Limb (tissue), 2 donors: ENCODE measurements at regions not wholly inside any gene's neighbourhood (a gene's known extent, or its start where the extent isn't known, plus 50 kb on each side); places are given as distances from the start of the nearest gene placed in this dataset.
"Not testable (repeated sequence)": the region's sequence is repeated elsewhere in the genome, so short reads cannot be mapped to it uniquely, and the experiment has no call there.

Source experiments
- DNase-seq, 2 donors: peaks; one replicate each; pipeline ENCODE4 v3.0.0-alpha.2; 2016; ENCODE audit errors: extremely low spot score in 2 of 2

DNA sequence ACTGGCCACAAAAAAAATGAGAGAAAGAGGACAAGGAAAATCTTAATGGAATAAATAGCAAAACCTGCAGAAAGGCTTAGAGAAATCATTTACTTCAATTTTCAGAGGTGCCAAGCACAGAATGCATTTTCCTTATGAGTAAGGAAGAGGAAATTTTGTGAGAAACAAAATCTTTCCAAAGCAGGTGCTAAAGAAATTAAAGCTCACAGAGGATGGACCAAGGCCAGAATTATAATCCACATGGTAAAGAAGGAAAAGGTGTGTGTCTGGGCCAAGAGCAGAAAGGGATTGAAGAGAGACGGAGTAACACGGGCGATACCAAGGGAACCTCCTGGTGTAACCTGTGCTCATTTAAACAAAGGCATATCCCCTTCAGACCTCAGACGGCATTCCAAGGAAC lies 340.0 kb upstream of the NFIA start:
- no peak for DNase-seq

DNA sequence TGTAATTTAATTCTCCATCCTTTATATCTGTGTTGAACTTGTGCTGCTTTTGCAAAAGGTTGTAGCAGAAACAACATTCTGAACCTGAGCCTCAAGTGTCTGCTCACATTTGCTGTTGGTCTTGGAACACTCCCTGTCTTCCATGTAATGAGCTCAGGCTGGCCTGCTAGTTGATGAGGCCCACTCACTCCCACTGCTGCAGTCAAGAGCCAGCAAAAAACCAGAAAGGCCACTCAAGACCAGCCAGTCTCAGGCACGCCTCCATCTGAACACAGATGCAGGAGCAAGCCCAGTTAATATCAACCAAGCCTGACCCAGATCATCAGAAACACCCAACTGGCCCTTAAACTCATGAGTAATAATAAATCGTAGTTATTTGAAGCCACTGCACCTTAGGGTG lies 342.2 kb upstream of the NFIA start:
- no peak for DNase-seq

- DNase-seq: no peak
These were observed 342.6 kb upstream of the NFIA start for GRCh38 chr1:60739729-60740128.

GRCh38 chr1:60732977-60733401 lies 349.4 kb upstream of the NFIA start:
- no peak for DNase-seq

DNA sequence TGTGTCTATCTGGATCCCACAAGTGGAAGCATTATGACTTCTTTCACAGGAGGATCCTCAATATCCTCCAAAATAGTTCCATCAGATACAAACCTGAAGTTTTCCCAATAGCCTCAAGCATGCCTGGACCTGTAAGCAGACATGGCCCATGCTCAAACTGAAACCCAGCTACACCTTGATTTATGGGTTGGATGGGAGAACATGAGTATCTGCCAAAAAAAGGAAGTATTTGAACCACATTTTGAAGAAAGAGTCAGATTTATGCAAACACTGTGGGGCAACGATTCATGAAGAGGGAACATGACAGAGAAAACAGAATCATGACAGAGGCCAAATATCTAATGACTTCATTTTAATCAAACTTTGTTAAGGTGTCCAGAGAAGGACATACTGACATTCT lies 351.0 kb upstream of the NFIA start:
- no peak for DNase-seq

DNA sequence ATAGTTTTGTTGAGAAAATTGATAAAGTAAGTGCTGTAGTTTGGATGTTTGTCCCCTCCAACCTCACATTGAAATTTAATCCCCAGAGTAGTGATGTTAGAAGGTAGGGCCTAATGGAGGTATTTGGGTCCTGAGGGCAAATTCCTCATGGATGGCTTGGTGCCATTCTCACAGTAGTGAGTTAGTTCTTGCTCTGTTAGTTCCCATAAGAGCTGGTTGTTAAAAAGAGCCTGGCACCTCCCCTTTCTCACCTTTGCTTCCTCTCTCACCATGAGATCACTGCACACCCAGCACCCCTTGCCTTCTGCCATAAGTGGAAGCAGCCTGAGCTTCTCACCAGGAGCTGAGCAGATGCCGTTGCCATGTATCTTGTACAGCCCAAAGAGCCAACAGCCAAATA lies 354.8 kb upstream of the NFIA start:
- DNase-seq: no peak

DNA sequence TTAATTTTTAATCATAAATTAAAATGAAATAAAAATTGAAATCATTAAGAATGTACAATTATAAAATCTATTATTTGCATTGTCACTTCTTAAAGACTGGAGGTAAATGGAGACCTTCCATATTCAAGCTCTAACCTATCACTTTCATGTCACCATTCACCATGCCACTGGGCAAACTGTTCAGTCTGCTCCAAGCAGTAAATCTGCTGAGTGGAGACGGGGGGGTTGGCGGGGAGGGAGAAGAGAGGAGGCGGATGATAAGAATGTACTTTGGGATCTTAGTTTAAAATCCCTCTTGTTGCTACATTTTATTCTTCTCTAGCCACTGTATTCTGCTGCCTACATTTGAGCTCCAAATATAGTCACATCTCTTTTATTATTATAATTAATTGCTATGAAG lies 365.9 kb upstream of the NFIA start:
- no peak for DNase-seq

GRCh38 chr1:60715970-60716369 lies 366.4 kb upstream of the NFIA start:
- no peak for DNase-seq

- no peak for DNase-seq
These were observed 372.9 kb upstream of the NFIA start for GRCh38 chr1:60709426-60709825.

GRCh38 chr1:60705026-60705425 lies 377.3 kb upstream of the NFIA start:
- no peak for DNase-seq

GRCh38 chr1:60703155-60703554 lies 379.2 kb upstream of the NFIA start:
- no peak for DNase-seq

DNA sequence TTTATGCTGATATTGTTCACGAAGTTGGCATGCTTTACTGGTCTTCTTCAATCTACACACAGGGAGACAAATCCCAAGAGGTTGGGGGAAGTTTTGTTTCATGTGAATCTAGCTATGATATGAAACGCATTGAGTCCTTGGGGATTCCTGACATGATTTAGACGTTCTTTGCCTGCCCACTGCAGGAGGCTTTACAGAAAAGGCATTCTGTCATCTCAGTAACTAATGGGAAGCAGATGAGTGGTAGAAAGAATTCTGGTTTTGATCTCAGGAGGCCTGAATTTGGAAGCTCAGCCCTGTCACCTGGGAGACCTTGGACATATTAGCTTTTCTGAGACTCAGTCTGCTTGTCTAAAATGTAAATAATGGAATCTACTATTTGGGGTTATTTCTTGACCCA lies 383.0 kb upstream of the NFIA start:
- no peak for DNase-seq

DNA sequence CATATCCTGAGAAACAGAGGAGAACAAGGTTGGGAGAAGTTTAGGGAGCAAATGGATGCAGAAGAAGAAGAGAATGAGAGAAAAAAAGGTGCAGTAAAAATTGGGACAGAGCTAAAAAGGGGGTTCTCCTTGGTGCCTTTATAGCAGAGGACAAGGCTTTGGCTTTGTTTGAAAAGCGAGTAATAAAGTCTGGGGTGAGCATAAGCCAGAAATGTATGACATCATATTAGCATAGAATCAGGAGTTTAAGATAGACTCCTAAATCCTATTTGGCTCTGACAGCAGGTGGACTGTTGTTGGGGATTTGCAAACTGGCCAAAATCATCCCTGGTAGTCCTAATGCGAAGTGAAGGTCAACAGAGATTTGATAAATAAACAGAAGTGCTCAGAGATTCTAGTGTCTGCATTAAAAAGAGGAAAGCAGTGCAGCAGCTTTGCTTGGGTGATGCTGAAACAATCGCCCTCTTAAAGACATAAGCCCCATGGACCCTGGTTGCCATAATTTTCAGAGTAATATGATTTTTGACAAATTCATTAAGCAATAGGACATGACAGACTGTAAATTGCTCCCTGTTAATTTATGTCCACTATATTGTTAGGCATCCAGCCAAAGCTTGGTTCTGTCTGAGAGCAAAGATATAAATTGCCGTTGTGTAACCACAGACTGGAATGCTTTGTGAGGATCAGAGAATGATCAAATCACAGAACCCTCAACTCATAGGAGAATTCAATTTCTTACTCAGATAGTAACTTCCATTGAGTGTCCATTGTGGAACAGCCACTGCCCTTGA lies 385.0 kb upstream of the NFIA start:
- peak in 1 of 2 donors; percentile 13 for DNase-seq

GRCh38 chr1:60696512-60696911 lies 385.8 kb upstream of the NFIA start:
- DNase-seq: no peak

GRCh38 chr1:60695716-60696171 lies 386.6 kb upstream of the NFIA start:
- DNase-seq: no peak

GRCh38 chr1:60694980-60695379 lies 387.4 kb upstream of the NFIA start:
- no peak for DNase-seq

- DNase-seq: no peak
These were observed 390.3 kb upstream of the NFIA start for GRCh38 chr1:60692031-60692430.

GRCh38 chr1:60688221-60688620 lies 394.1 kb upstream of the NFIA start:
- DNase-seq: not testable (repeated sequence)

- no peak for DNase-seq
These were observed 401.1 kb upstream of the NFIA start for GRCh38 chr1:60681095-60681860.

- DNase-seq: no peak
These were observed 402.6 kb upstream of the NFIA start for GRCh38 chr1:60679524-60680375.

DNA sequence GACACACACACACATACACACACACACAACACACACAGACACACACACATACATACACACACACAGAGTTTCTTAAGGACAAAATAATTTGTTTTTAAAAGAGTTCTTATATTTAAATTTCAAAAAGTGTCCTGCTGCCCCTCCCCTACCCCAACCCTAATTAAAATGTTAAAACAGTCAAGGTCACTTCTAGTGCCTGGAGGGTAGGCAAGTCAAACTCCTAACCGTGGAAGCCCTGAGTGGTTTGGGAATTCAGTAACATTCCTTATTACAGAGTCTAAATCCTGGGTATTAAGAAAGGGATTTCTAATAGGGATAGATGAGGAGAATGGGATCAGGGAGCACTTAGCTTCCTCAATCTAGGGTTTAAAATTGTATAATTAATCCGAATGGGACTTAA lies 403.6 kb upstream of the NFIA start:
- DNase-seq: no peak

- no peak for DNase-seq
These were observed 404.0 kb upstream of the NFIA start for GRCh38 chr1:60678391-60678790.
